ENCODE measurements at regions not wholly inside any gene's neighbourhood (a gene's known extent, or its start where the extent isn't known, plus 50 kb on each side); places are given as distances from the start of the nearest gene placed in this dataset.
"Not testable (repeated sequence)": the region's sequence is repeated elsewhere in the genome, so short reads cannot be mapped to it uniquely, and the experiment has no call there.

DNA sequence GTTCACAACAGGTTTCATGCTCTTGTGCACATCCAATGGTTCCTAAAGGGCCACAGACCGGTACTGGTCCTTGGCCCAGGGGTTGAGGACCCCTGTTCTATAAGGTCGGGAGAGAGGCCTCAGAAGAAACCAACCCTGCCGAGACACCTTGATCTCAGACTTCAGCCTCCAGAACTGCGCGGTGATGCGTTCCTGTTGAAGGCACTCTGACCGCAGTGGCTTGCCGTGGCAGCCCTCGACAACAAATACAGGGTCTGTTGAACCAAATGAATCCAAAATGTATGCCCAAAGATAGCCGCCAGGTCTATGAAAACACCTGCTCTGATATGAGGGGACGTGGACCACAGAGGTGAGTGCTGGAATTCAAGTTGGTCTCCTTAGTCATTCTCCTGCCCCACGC is 389.8 kb downstream of the SEC14L1 start:
- WGBS, 3 donors, result 88 to 93% (median 89%) methylated on average over 12 of the region's 12 CpGs
- Histone ChIP-seq H3K9me3 (no peaks in the 10 kb centered on the region), H3K4me1 (ENCODE audit: insufficient read depth) (no peaks in the 10 kb centered on the region), H3K4me3 (no peak overlapping the region), H3K27me3 (no peaks in the 10 kb centered on the region), H3K36me3 (no peaks in the 10 kb centered on the region), H3K27ac (no peak overlapping the region)
- intact Hi-C loops (cut with DNase I), result loop anchor here in 1 of 4 donors (2.0 kb wide), 1 partner anchor 34 kb away; no protein-coding TSS in a partner anchor
- no peak for DNase-seq
- TF ChIP-seq, protein P1, sequence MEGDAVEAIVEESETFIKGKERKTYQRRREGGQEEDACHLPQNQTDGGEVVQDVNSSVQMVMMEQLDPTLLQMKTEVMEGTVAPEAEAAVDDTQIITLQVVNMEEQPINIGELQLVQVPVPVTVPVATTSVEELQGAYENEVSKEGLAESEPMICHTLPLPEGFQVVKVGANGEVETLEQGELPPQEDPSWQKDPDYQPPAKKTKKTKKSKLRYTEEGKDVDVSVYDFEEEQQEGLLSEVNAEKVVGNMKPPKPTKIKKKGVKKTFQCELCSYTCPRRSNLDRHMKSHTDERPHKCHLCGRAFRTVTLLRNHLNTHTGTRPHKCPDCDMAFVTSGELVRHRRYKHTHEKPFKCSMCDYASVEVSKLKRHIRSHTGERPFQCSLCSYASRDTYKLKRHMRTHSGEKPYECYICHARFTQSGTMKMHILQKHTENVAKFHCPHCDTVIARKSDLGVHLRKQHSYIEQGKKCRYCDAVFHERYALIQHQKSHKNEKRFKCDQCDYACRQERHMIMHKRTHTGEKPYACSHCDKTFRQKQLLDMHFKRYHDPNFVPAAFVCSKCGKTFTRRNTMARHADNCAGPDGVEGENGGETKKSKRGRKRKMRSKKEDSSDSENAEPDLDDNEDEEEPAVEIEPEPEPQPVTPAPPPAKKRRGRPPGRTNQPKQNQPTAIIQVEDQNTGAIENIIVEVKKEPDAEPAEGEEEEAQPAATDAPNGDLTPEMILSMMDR (IDR thresholded peaks at IDR 0.05), result no peak
- TF ChIP-seq POLR2A (IDR thresholded peaks at IDR 0.05) (no peak), EP300 (IDR thresholded peaks at IDR 0.05) (no peak)

DNA sequence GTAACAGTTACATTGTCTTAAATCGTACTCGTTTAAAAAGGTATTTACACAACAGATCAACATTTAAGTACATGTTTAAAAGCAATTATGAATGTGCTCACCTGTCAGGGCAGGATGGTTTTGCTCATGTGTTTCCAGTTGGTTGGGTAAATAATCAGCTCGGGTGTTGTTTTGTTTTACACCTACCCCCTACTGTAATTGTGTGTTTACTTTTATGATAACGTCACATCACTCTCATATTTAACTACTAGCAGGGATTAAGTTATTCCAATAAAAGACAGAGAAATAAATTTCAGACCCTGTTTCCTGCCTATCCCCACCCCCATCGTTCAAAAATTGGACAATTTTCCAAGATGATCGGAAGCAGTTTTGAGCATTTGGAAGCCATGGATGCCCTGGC is 390.2 kb downstream of the SEC14L1 start:
- Histone ChIP-seq H3K27ac (no peak overlapping the region), H3K36me3 (no peaks in the 10 kb centered on the region), H3K4me3 (no peak overlapping the region), H3K27me3 (no peaks in the 10 kb centered on the region), H3K9me3 (no peaks in the 10 kb centered on the region), H3K4me1 (ENCODE audit: insufficient read depth) (no peaks in the 10 kb centered on the region)
- intact Hi-C loops (cut with DNase I), result loop anchor here in 1 of 4 donors (2.0 kb wide), 1 partner anchor 34 kb away; no protein-coding TSS in a partner anchor
- no peak for DNase-seq
- TF ChIP-seq, protein P1 (IDR thresholded peaks at IDR 0.05), result no peak
- TF ChIP-seq EP300 (IDR thresholded peaks at IDR 0.05) (no peak), POLR2A (IDR thresholded peaks at IDR 0.05) (no peak)
- WGBS, 3 donors, result 71 to 76% (median 71%) methylated on average over 6 of the region's 6 CpGs

DNA sequence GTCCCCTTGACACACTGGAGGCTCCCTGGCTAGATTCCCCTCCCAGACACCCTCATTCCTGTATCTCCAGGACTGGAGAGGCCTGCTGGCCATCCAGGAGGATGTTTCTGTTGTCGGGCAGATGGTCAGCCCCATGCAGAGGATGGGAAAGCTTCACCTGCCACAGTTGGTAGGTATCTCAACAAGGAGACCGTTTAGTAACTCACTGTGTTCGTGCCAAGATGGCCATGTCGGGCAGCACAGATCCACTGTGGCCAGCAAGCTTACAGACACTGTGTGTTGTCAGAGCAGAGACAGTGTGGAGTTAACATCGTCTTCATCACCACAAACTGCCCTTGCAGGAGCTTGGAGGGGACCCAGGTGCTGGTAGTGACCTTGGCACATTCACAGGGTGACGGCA is 390.9 kb downstream of the SEC14L1 start:
- WGBS, 3 donors, result 84 to 88% (median 86%) methylated on average over 6 of the region's 6 CpGs

DNA sequence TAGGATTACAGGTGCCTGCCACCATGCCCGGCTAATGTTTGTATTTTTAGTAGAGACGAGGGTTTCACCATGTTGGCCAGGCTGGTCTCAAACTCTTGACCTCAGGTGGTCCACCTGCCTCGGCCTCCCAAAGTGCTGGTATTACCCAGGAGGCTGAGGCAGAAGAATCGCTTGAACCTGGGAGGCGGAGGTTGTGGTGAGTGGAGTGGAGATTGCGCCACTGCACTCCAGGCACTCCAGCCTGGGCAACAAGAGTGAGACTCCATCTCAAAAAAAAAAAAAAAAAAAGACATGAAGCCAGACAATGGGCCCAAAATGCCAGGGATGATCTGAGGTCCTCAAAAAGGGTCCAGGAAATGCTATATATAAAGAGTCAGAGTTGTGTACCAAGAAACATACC is 392.9 kb downstream of the SEC14L1 start:
- DNase-seq; H3K9me3 ChIP-seq; H3K36me3 ChIP-seq; H3K4me3 ChIP-seq; intact Hi-C loops (cut with DNase I); H3K27ac ChIP-seq; H3K4me1 ChIP-seq (ENCODE audit: insufficient read depth); H3K27me3 ChIP-seq: not testable (repeated sequence)
- 79 to 92% (median 86%) methylated on average over 6 of the region's 6 CpGs for WGBS, 3 donors

More for the DNA sequence above, 390.9 kb downstream of the SEC14L1 start:
- Histone ChIP-seq H3K4me3 (no peak overlapping the region), H3K27ac (no peak overlapping the region), H3K36me3 (no peaks in the 10 kb centered on the region), H3K27me3 (no peaks in the 10 kb centered on the region), H3K9me3 (no peaks in the 10 kb centered on the region), H3K4me1 (ENCODE audit: insufficient read depth) (no peaks in the 10 kb centered on the region)
- no peak for DNase-seq
- TF ChIP-seq EP300 (IDR thresholded peaks at IDR 0.05), result no peak
- TF ChIP-seq POLR2A (IDR thresholded peaks at IDR 0.05), result no peak
- TF ChIP-seq, protein P1 (IDR thresholded peaks at IDR 0.05), result no peak
- intact Hi-C loops (cut with DNase I), result loop anchor here in 1 of 4 donors (2.0 kb wide), 1 partner anchor 33 kb away; no protein-coding TSS in a partner anchor

DNA sequence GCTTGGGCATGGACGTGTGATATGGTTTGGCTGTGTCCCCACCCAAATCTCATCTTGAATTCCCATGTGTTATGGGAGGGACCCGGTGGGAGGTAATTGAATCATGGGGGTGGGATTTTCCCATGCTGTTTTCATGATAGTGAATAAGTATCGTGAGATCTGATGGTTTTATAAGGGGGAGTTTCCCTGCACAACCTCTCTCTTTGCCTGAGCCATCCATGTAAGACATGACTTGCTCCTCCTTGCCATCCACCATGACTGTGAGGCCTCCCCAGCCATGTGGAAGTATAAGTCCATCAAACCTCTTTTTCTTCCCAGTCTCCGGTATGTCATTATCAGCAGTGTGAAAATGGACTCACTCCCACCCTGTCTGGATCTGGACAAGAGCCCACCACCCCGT is 393.4 kb downstream of the SEC14L1 start:
- intact Hi-C loops (cut with DNase I), result no loop called here
- Histone ChIP-seq H3K36me3 (no peaks in the 10 kb centered on the region), H3K27me3 (no peaks in the 10 kb centered on the region), H3K9me3 (no peaks in the 10 kb centered on the region), H3K27ac (no peak overlapping the region), H3K4me1 (ENCODE audit: insufficient read depth) (no peaks in the 10 kb centered on the region), H3K4me3 (no peak overlapping the region)
- TF ChIP-seq EP300 (IDR thresholded peaks at IDR 0.05) (no peak), POLR2A (IDR thresholded peaks at IDR 0.05) (no peak)
- TF ChIP-seq, protein P1 (IDR thresholded peaks at IDR 0.05), result no peak
- no peak for DNase-seq
- WGBS, 3 donors, result 81 to 90% (median 84%) methylated on average over 5 of the region's 5 CpGs
